ENCODE measurements at regions not wholly inside any gene's neighbourhood (a gene's known extent, or its start where the extent isn't known, plus 50 kb on each side); places are given as distances from the start of the nearest gene placed in this dataset.
A peak's percentile ranks its signal among the peaks of the same experiment; 100 is the strongest.
"Not testable (repeated sequence)": the region's sequence is repeated elsewhere in the genome, so short reads cannot be mapped to it uniquely, and the experiment has no call there.

- Histone ChIP-seq H3K27ac (ENCODE audit: low read depth, low read length) (no peak overlapping the region), H3K9ac (ENCODE audit: low read depth, low read length) (no peak overlapping the region), H3K36me3 (ENCODE audit: control insufficient read depth, insufficient read depth, low read length) (no peaks in the 10 kb centered on the region), H3K4me3 (ENCODE audit: low read depth, low read length) (no peak overlapping the region), H3K4me1 (ENCODE audit: control insufficient read depth, insufficient read depth, low read length) (peaks cover 2% of the 10 kb centered on the region; the same call in 1 of the 2 replicates), H3K9me3 (ENCODE audit: control insufficient read depth, insufficient read depth, low read length) (no peaks in the 10 kb centered on the region; the same call in 1 of the 2 replicates), H3K27me3 (ENCODE audit: control insufficient read depth, insufficient read depth, low read length) (no peaks in the 10 kb centered on the region)
These were observed 67.3 kb upstream of the PDZD8 start for GRCh38 chr10:117442521-117442920.

GRCh38 chr10:117441812-117442443 lies 66.7 kb upstream of the PDZD8 start:
- Histone ChIP-seq H3K4me1 (ENCODE audit: control insufficient read depth, insufficient read depth, low read length) (peaks cover 2% of the 10 kb centered on the region; the same call in 1 of the 2 replicates), H3K4me3 (ENCODE audit: low read depth, low read length) (no peak overlapping the region), H3K27ac (ENCODE audit: low read depth, low read length) (no peak overlapping the region), H3K9me3 (ENCODE audit: control insufficient read depth, insufficient read depth, low read length) (no peaks in the 10 kb centered on the region; the same call in 1 of the 2 replicates), H3K36me3 (ENCODE audit: control insufficient read depth, insufficient read depth, low read length) (no peaks in the 10 kb centered on the region), H3K27me3 (ENCODE audit: control insufficient read depth, insufficient read depth, low read length) (no peaks in the 10 kb centered on the region), H3K9ac (ENCODE audit: low read depth, low read length) (no peak overlapping the region)

GRCh38 chr10:117441361-117441760 lies 66.1 kb upstream of the PDZD8 start:
- no peaks in the 10 kb centered on the region for H3K27me3 ChIP-seq (ENCODE audit: control insufficient read depth, insufficient read depth, low read length)
- no peak overlapping the region for H3K27ac ChIP-seq (ENCODE audit: low read depth, low read length)
- no peaks in the 10 kb centered on the region; the same call in 1 of the 2 replicates for H3K9me3 ChIP-seq (ENCODE audit: control insufficient read depth, insufficient read depth, low read length)
- H3K9ac ChIP-seq (ENCODE audit: low read depth, low read length), result no peak overlapping the region
- H3K36me3 ChIP-seq (ENCODE audit: control insufficient read depth, insufficient read depth, low read length), result no peaks in the 10 kb centered on the region
- peaks cover 2% of the 10 kb centered on the region; the same call in 1 of the 2 replicates for H3K4me1 ChIP-seq (ENCODE audit: control insufficient read depth, insufficient read depth, low read length)
- no peak overlapping the region for H3K4me3 ChIP-seq (ENCODE audit: low read depth, low read length)

- Histone ChIP-seq H3K27ac (ENCODE audit: low read depth, low read length) (no peak overlapping the region), H3K4me3 (ENCODE audit: low read depth, low read length) (no peak overlapping the region), H3K9ac (ENCODE audit: low read depth, low read length) (no peak overlapping the region), H3K36me3 (ENCODE audit: control insufficient read depth, insufficient read depth, low read length) (no peaks in the 10 kb centered on the region), H3K9me3 (ENCODE audit: control insufficient read depth, insufficient read depth, low read length) (no peaks in the 10 kb centered on the region; the same call in 1 of the 2 replicates), H3K27me3 (ENCODE audit: control insufficient read depth, insufficient read depth, low read length) (no peaks in the 10 kb centered on the region), H3K4me1 (ENCODE audit: control insufficient read depth, insufficient read depth, low read length) (peaks cover 2% of the 10 kb centered on the region; the same call in 1 of the 2 replicates)
These were observed 64.1 kb upstream of the PDZD8 start for GRCh38 chr10:117439243-117439912.

- Histone ChIP-seq H3K9ac (ENCODE audit: low read depth, low read length) (no peak overlapping the region), H3K4me1 (ENCODE audit: control insufficient read depth, insufficient read depth, low read length) (peaks cover 2% of the 10 kb centered on the region; the same call in 1 of the 2 replicates), H3K36me3 (ENCODE audit: control insufficient read depth, insufficient read depth, low read length) (no peaks in the 10 kb centered on the region), H3K27me3 (ENCODE audit: control insufficient read depth, insufficient read depth, low read length) (no peaks in the 10 kb centered on the region), H3K9me3 (ENCODE audit: control insufficient read depth, insufficient read depth, low read length) (no peaks in the 10 kb centered on the region), H3K27ac (ENCODE audit: low read depth, low read length) (no peak overlapping the region), H3K4me3 (ENCODE audit: low read depth, low read length) (no peak overlapping the region)
These were observed 57.6 kb upstream of the PDZD8 start for GRCh38 chr10:117432866-117433265.

- Histone ChIP-seq H3K4me3 (ENCODE audit: low read depth, low read length) (no peak overlapping the region), H3K27me3 (ENCODE audit: control insufficient read depth, insufficient read depth, low read length) (no peaks in the 10 kb centered on the region), H3K27ac (ENCODE audit: low read depth, low read length) (no peak overlapping the region), H3K36me3 (ENCODE audit: control insufficient read depth, insufficient read depth, low read length) (no peaks in the 10 kb centered on the region), H3K9ac (ENCODE audit: low read depth, low read length) (no peak overlapping the region), H3K4me1 (ENCODE audit: control insufficient read depth, insufficient read depth, low read length) (peaks cover 14% of the 10 kb centered on the region), H3K9me3 (ENCODE audit: control insufficient read depth, insufficient read depth, low read length) (no peaks in the 10 kb centered on the region)
These were observed 55.9 kb upstream of the PDZD8 start for GRCh38 chr10:117431160-117431559.

GRCh38 chr10:117430535-117430934 lies 55.3 kb upstream of the PDZD8 start:
- not testable (repeated sequence) for H3K9me3 ChIP-seq (ENCODE audit: control insufficient read depth, insufficient read depth, low read length); H3K36me3 ChIP-seq (ENCODE audit: control insufficient read depth, insufficient read depth, low read length); H3K4me3 ChIP-seq (ENCODE audit: low read depth, low read length); H3K27me3 ChIP-seq (ENCODE audit: control insufficient read depth, insufficient read depth, low read length); H3K27ac ChIP-seq (ENCODE audit: low read depth, low read length); H3K9ac ChIP-seq (ENCODE audit: low read depth, low read length)
- peaks cover 20% of the 10 kb centered on the region for H3K4me1 ChIP-seq (ENCODE audit: control insufficient read depth, insufficient read depth, low read length)

- H3K9me3 ChIP-seq (ENCODE audit: control insufficient read depth, insufficient read depth, low read length), result no peaks in the 10 kb centered on the region
- H3K27me3 ChIP-seq (ENCODE audit: control insufficient read depth, insufficient read depth, low read length), result no peaks in the 10 kb centered on the region
- H3K27ac ChIP-seq (ENCODE audit: low read depth, low read length), result no peak overlapping the region
- H3K9ac ChIP-seq (ENCODE audit: low read depth, low read length), result no peak overlapping the region
- H3K36me3 ChIP-seq (ENCODE audit: control insufficient read depth, insufficient read depth, low read length), result no peaks in the 10 kb centered on the region
- peaks cover 28% of the 10 kb centered on the region for H3K4me1 ChIP-seq (ENCODE audit: control insufficient read depth, insufficient read depth, low read length)
- H3K4me3 ChIP-seq (ENCODE audit: low read depth, low read length), result no peak overlapping the region
These were observed 54.5 kb upstream of the PDZD8 start for GRCh38 chr10:117429643-117430265.

GRCh38 chr10:117427356-117427755 lies 52.1 kb upstream of the PDZD8 start:
- no peaks in the 10 kb centered on the region for H3K36me3 ChIP-seq (ENCODE audit: control insufficient read depth, insufficient read depth, low read length)
- H3K4me1 ChIP-seq (ENCODE audit: control insufficient read depth, insufficient read depth, low read length), result peaks cover 30% of the 10 kb centered on the region
- H3K4me3 ChIP-seq (ENCODE audit: low read depth, low read length), result no peak overlapping the region
- H3K9ac ChIP-seq (ENCODE audit: low read depth, low read length), result no peak overlapping the region
- H3K9me3 ChIP-seq (ENCODE audit: control insufficient read depth, insufficient read depth, low read length), result no peaks in the 10 kb centered on the region
- H3K27me3 ChIP-seq (ENCODE audit: control insufficient read depth, insufficient read depth, low read length), result no peaks in the 10 kb centered on the region
- no peak overlapping the region for H3K27ac ChIP-seq (ENCODE audit: low read depth, low read length)

- Histone ChIP-seq H3K4me1 (ENCODE audit: control insufficient read depth, insufficient read depth, low read length) (peaks cover 30% of the 10 kb centered on the region), H3K9me3 (ENCODE audit: control insufficient read depth, insufficient read depth, low read length) (no peaks in the 10 kb centered on the region), H3K4me3 (ENCODE audit: low read depth, low read length) (no peak overlapping the region), H3K27me3 (ENCODE audit: control insufficient read depth, insufficient read depth, low read length) (no peaks in the 10 kb centered on the region), H3K9ac (ENCODE audit: low read depth, low read length) (no peak overlapping the region), H3K27ac (ENCODE audit: low read depth, low read length) (peak overlapping the region; percentile 46), H3K36me3 (ENCODE audit: control insufficient read depth, insufficient read depth, low read length) (no peaks in the 10 kb centered on the region)
These were observed 50.8 kb upstream of the PDZD8 start for GRCh38 chr10:117425974-117426566.

Measured in HUES48 (cell line).